OCI-LY3 (cell line): ENCODE measurements at regions not wholly inside any gene's neighbourhood (a gene's known extent, or its start where the extent isn't known, plus 50 kb on each side); places are given as distances from the start of the nearest gene placed in this dataset.

Source experiments
- CTCF ChIP-seq: fragments of 200-600, 300-600 bp; sonication (generic); IDR thresholded peaks from 2 replicates; pipeline ENCODE4 v1.5.1; 2014; ENCODE audit warnings: antibody characterized with exemption, low read length, low read depth
- EZH2phosphoT487 ChIP-seq: fragments of 200-600 bp; shearing (Covaris generic); IDR thresholded peaks from 2 replicates; pipeline ENCODE4 v1.6.1; 2018; ENCODE audit warnings: antibody characterized with exemption, mixed run types, low read depth

GRCh38 chr21:27833298-27833697 lies 866.4 kb upstream of the ADAMTS5 start:
- TF ChIP-seq CTCF: no peak
- no peak for TF ChIP-seq EZH2phosphoT487
